ENCODE measurements at regions not wholly inside any gene's neighbourhood (a gene's known extent, or its start where the extent isn't known, plus 50 kb on each side); places are given as distances from the start of the nearest gene placed in this dataset.
"Not testable (repeated sequence)": the region's sequence is repeated elsewhere in the genome, so short reads cannot be mapped to it uniquely, and the experiment has no call there.

- DNase-seq: no peak
These were observed 153.7 kb upstream of the MSX2 start for GRCh38 chr5:174570662-174571061.

- DNase-seq: no peak
These were observed 152.6 kb upstream of the MSX2 start for GRCh38 chr5:174571662-174572397.

GRCh38 chr5:174572591-174572990 lies 151.8 kb upstream of the MSX2 start:
- DNase-seq: no peak

- no peak for DNase-seq
These were observed 151.0 kb upstream of the MSX2 start for GRCh38 chr5:174573221-174573994.

- no peak for DNase-seq
These were observed 149.3 kb upstream of the MSX2 start for GRCh38 chr5:174575043-174575442.

GRCh38 chr5:174576042-174576441 lies 148.3 kb upstream of the MSX2 start:
- DNase-seq: no peak

- no peak for DNase-seq
These were observed 142.9 kb upstream of the MSX2 start for GRCh38 chr5:174581479-174581878.

- DNase-seq: no peak
These were observed 142.5 kb upstream of the MSX2 start for GRCh38 chr5:174581894-174582293.

- no peak for DNase-seq
These were observed 141.3 kb upstream of the MSX2 start for GRCh38 chr5:174583071-174583470.

- DNase-seq: no peak
These were observed 138.9 kb upstream of the MSX2 start for GRCh38 chr5:174585472-174585871.

GRCh38 chr5:174586163-174586562 lies 138.2 kb upstream of the MSX2 start:
- DNase-seq: not testable (repeated sequence)

- no peak for DNase-seq
These were observed 135.4 kb upstream of the MSX2 start for GRCh38 chr5:174589011-174589410.

GRCh38 chr5:174589599-174589998 lies 134.8 kb upstream of the MSX2 start:
- no peak for DNase-seq

- no peak for DNase-seq
These were observed 133.6 kb upstream of the MSX2 start for GRCh38 chr5:174590820-174591219.

GRCh38 chr5:174596429-174596828 lies 128.0 kb upstream of the MSX2 start:
- DNase-seq: no peak

GRCh38 chr5:174599992-174600391 lies 124.4 kb upstream of the MSX2 start:
- DNase-seq: no peak

- DNase-seq: no peak
These were observed 122.4 kb upstream of the MSX2 start for GRCh38 chr5:174601946-174602345.

GRCh38 chr5:174606153-174606552 lies 118.2 kb upstream of the MSX2 start:
- no peak for DNase-seq

GRCh38 chr5:174606646-174607045 lies 117.7 kb upstream of the MSX2 start:
- DNase-seq: no peak

- DNase-seq: no peak
These were observed 117.2 kb upstream of the MSX2 start for GRCh38 chr5:174607205-174607604.

- DNase-seq: no peak
These were observed 116.5 kb upstream of the MSX2 start for GRCh38 chr5:174607916-174608315.

GRCh38 chr5:174608631-174609097 lies 115.7 kb upstream of the MSX2 start:
- no peak for DNase-seq

GRCh38 chr5:174609116-174609515 lies 115.3 kb upstream of the MSX2 start:
- no peak for DNase-seq

- DNase-seq: no peak
These were observed 113.4 kb upstream of the MSX2 start for GRCh38 chr5:174610968-174611367.
